NK-92 treated with Interleukin-12 subunit alpha and Interleukin-12 subunit beta, amount 100 ng/mL, for 24 hours (cell line): ENCODE measurements at regions not wholly inside any gene's neighbourhood (a gene's known extent, or its start where the extent isn't known, plus 50 kb on each side); places are given as distances from the start of the nearest gene placed in this dataset.

ENCODE experiments used
- DNase-seq: peaks from one replicate; lab custom pipeline; 2025; lab: John Stamatoyannopoulos, UW

DNA sequence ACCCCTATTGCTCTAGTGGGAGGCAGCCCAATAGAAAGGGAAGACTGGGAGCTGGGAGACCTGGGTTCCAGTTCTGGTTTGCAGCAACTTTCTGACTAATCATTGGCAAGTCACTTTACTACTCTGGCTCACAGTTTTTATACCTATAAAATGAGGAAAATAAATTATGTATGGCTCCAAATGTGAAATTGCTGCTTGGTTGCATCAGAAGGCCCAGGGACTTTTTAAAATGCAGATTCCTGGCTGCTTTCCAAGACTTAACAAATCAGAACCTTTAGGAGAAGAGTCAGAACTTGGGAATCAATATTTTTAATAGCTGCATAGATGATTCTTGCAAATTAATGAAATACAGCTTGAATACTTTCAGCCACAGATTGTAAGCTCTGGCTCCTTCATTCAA lies 943.9 kb downstream of the EPHA4 start:
- DNase-seq, result no peak

DNA sequence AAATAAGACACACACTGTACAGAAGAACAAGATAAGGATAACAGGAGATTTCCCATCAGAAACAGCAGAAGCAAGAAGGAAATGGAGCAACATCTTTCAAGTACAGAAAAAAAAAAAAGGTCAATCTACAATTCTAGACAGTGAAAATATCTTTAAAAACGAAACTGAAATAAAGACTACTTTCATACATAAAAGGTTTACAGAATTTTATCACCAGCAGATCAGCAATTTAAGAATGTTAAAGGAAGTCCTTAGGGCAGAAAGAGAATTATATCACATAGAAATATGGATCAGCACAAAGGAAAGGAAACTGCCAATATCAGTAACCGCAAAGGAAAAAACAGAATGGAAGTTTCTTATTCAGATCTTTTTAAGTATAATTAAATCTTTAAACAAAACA lies 931.0 kb downstream of the EPHA4 start:
- no peak for DNase-seq

DNA sequence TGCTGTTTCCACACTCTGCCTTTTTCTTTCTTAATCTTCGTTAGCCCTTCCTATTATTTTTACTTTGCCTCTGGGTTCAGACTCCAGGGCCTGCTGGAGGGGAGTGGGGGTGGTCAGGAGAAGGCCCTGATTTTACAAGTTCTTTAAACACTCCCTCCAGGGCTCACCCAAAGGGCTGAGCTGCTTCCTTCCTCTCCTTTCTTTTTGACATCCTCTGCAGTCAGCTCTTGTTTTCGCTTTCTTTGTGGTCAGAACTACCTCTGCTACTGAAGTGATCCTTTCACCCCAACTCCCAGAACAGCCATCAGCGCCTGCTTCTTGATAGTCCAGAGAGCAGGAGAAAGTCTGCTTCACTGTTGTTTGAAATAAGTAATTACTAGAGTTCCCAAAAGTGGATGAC lies 925.7 kb downstream of the EPHA4 start:
- DNase-seq, result no peak

DNA sequence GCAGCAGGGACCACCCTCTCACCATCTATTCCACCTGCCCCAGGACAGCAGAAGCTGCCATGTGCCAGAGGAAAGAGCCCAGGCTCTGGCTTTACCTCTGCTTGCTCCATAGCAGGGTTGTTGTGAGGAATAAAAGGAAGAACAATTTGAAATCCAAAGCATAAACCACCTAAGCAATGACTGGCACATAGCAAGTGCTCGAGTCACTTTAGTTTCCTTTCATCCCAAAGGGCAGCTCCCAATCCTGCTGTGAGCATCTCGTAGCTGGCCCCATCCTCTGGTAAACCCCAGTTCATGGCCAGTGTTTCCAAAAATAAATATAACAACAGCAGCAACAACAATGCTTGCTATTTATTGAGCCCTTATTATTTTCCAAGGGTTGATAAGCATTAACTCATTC lies 923.5 kb downstream of the EPHA4 start:
- DNase-seq, result no peak

DNA sequence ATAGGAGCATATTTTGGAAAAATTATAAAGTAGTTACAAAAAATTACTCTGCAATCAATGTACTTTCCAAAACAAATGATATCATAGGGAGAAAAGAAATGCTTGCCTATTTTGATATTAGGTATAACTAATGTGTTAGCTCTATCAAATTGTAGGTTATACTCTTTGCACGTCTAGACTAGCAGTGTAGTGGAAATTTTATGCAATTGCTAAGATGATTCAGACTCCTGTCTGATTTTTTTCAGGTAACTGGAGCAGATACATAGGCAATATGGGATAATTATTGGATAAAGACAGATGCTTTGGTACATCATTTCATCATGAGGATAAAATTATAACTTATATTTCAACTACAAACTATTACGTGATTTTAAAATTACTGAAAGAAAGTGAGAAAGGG lies 918.3 kb downstream of the EPHA4 start:
- no peak for DNase-seq

DNA sequence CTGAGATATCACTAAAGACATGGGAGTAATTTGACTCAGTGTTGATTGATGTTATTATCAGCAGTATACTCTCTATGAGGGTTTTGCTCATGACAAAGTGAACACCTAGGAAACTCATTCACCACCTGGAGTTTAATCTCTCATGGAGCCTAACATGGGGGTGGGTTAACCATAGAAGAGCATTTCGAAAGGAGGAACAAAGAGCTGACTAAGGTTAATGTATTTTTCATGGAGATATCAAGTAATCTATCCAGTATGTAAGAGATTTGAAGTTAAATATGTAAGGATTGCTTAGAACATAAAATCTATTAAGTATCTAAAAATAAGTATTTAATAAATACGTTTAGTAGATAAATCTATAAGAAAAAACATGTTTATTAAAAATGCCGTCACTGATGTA lies 917.8 kb downstream of the EPHA4 start:
- no peak for DNase-seq

DNA sequence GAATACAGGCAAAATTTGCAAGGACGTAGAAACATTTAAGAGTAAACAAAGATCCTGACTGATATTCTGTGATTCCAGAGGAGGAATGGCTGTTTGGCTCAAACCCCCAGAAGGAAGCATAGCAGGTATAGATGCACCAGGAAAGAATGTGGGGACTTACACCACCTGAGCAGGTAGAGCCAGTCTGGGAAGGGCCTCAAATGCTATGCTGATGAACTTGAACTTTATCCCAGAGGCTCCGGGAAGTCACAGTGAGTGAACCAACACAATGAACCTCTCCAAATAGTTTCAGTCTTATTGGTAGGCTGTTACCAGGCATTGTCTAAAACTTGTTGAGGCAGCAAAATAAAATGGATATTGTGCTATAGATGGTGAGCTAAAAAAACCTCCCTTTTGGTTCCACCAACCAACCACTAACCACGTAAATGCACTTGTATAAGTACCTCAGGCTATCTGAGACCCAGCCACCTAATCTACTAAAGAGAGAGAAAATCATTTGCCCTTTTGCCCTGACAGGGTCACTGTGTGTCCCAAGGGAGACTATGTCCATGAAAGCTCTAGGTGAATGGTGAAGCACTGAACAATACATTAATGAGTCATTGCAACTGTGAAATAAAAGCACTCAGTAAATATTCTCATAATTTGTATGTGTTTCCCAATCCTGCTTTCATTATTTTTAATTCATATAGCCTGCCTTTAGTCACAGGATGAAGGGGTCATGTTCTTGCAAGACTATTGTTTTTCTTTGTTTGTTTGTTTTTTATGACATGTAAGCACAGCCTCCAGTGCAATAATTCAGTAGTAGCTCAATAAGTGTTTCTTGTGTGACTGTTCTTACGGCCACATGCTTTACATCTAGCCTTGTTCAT lies 911.6 kb downstream of the EPHA4 start:
- DNase-seq, result no peak

DNA sequence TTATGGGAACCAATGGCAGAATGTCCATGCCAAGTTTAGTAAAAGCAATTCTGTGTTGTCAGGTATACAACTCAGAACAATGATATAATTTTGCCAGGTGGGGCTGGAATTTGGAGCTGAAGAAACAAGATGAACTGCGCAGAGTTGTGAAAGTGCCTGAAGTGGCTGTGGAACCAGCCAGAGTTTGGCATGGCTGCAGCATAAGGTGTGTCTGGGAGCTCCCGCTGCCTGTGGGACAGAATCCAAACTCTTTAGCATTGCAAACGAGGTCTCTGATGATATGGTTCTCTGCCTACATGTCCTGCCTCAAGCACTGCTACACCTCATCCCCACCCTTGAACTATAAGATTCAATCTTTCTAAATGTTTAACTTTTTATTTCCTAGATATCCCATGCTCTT lies 909.7 kb downstream of the EPHA4 start:
- DNase-seq, result no peak

DNA sequence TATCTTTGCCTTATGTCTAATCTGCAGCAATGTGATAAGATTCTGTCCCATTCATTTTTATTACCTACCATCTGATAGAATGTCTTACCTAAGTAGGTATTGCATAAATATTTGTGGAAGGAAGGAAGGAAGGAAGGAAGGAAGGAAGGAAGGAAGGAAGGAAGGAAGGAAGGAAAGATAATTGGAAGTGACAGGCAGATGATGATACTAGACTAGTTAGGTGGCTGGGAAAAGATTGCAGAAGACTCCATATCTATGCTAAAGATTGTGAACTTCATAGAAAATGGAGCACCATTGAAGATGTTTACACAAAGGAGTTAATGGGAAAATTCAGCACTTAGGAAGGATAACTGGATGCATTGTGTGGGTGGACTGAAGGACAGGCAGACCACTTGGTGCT lies 909.0 kb downstream of the EPHA4 start:
- DNase-seq, result no peak

DNA sequence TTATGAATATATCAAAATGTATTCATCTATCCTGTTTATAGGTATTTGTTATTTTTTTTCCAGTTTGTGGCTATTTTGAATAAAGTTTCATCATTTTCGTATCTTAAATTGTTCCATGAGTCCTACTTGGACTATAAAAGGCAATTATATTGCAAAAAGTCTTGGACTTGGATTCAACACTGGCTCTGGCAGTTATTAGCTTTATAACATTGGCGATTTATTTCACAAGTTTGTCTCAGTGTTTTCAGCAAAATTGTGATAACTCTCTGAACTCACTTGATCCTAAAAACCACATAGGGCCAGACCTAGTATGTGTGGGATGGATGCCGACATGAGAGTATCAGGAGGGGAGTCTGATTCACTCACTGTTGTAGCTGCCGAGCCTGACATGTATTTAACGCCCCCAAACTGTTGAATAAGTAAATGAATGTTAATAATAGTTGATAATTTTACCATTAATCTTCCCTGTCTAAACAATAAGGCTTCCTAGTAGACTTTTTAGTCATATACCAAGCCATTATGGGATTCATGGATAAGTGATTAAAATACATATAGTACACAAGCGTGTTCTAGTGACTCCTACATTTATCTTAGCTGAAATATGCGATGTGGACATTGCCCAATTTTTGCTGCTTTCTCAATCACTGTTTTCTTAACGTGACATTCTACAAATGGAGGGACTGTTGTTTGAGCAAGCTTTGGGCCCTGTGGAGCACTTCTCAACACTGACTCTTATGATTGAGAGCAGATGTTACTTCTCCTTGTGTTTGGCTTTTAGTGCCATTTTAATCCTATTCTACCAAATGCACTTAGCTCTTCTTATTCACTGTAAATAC lies 907.6 kb downstream of the EPHA4 start:
- no peak for DNase-seq

DNA sequence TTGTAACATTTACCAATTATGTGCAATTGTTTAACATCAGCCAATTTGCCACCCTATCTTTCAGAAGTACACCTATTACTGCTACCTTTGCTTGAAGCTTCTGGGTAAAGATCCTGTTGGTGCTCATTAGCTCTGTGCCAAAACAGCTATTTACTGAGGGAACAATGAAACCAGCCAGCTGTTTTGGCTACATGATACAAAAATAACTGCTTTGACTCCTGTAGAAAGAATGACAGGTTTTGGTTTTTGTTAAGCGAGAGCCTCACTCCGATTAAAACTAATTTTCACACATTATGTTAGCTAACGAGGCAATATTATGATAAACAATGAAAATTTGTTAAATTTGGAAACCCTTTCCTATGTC lies 907.0 kb downstream of the EPHA4 start:
- no peak for DNase-seq

DNA sequence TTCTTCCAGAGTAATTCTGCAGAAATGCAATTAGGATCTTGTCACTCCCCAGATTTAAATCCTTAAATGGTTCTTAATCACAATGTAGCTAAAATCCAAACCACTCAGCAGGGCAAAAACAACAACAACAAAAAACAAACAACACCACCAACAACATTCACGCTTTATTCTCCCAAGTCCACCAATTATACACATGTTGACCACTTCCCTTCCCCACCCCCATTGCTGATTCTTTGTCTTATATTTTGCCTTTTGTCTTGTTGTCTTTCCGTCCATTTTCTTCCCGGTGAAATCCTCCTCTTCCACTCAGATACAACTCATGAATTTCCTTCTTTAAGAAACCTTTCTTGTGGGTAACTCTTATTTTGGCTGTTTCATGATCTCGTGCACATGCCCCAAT lies 902.8 kb downstream of the EPHA4 start:
- DNase-seq, result no peak

DNA sequence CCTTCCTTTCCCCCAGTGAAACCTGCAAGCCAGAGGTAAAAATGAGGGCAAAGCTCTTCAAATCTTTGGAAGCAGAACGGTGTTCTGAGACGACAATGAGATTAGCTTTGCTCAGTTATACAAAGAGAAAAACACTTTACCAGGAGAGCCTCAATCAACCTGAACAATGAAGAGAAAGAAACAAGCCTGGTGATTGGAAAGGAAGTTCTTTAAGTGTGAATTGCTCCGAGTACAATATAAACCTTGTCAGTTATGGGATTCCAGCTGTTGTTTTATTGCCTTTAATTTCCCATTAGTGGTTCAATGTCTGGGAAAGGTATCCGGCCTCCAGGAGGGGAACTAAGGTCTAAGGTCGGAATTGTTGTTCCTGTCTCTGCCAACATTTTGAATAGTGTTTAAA lies 901.6 kb downstream of the EPHA4 start:
- no peak for DNase-seq

DNA sequence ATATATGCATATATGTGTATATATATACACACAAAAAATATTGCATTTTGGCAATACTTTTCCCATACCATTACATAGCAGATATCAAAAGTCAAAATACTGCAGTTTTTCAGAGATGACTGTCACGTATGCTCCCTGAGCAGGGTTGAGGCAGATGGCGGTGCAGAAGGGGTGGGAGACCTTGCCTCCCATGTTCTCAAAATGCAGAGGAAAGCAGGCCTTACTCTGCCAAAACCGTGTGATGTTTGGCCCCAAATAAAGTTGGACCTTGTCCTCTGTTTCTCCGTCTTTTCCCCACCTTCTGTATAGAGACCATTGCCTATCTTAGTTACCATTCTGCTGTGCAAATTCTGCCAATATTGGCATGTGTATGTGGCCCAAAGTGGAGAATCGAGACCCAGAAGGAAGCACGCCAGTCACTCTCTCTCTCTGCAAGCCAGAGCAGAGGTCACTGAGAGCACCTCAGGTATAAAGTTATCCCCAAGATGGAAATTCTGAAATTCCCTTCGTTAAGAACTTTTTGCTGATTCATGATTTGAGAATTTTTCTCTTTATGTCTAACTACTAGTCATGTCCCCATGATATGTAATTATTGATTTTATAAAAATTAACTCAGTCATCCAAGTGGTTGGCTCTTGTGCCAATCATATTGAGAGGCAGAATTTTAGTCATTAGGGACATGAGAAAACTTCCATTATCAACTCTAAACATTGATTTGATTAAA lies 898.8 kb downstream of the EPHA4 start:
- DNase-seq, result no peak

DNA sequence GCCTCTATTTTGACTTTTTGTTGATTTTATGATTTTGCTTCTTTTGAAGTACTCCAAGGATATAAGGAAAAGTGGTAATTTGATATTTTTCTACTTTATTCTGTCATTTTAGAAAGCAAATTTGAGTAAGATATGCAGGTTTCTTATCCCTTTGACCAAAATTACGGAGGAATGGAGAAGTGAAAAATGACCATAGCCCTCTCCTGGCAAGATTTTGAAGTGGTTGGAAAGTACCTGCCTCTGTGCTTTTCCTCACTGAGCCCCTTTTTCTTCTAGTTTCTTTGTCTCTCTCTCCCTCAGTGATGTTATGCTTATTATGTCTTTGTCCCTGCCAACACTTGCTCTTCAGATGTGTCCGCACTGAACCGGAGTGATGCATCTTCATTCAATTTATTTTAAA lies 898.1 kb downstream of the EPHA4 start:
- no peak for DNase-seq

DNA sequence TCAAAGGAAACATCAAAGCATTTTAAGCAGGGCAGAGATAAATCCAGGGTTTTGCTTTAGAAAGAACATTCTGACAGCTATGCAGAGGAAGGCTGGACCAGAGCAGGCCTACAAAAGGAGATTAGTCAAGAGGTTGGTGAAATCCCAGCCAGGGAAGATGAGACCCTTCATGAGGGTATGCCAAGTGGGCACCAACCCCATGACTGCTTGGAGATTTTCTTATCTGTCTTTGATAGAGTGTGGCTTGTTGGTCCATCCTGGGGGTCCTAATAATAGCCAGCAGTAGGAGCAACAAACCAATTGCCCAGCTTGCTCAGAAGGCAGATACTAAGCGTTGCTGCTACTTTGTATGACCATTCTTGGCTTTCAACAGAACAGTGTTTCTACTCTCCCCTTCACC lies 895.4 kb downstream of the EPHA4 start:
- DNase-seq, result no peak

DNA sequence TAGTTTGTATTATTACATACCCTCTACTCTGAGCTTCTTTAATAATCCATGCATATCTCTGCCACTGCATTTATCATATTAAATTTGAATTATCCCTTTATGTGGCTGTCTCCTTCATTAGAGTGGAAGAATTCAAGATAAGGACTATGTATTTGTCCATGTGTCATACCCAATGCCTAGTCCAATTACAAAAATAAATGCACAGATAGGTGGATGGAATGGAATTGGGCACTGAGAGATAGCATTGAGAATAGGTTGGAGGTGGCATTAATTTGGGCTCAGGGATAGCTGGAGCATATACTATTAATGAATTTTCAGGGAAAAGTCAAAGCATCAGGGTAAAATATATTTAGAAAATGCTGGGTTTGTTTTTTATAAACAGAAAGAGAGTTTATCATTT lies 893.2 kb downstream of the EPHA4 start:
- no peak for DNase-seq

DNA sequence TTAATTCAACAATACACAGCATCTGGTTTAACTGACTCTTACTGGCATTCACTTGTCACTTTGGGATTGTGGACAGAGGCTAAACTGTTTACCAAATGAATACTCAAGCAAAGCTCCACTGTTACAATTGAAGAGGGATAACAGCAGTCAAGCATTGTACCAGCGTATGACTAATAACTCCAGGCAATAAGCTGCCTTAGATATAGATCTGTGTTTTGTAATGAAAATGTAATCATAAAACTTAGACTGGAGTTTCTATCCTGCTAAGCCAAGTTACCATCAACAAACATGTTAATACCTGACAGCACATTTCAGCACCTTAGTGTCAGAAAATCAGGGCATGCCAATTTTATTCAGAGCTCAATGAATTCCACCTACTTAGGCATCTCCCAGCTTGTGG lies 889.5 kb downstream of the EPHA4 start:
- no peak for DNase-seq

DNA sequence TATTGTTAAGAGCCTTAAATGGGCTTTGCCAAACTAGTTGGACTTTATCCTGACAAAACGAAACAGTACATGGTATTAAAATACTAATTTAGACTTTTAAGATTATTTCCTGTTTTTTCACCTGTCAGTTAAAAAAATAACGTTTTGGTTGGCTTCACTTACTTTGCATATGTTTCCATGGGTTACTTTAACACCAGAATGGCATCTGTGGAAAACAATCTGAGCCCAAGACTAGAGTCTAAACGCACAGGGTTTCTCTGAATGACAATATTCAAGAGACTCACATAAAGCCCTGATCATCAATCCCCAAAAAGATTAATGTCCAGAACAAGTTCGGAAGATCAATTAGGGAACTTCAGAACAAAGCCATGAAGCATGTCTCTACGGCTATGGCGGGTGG lies 888.0 kb downstream of the EPHA4 start:
- DNase-seq, result no peak

DNA sequence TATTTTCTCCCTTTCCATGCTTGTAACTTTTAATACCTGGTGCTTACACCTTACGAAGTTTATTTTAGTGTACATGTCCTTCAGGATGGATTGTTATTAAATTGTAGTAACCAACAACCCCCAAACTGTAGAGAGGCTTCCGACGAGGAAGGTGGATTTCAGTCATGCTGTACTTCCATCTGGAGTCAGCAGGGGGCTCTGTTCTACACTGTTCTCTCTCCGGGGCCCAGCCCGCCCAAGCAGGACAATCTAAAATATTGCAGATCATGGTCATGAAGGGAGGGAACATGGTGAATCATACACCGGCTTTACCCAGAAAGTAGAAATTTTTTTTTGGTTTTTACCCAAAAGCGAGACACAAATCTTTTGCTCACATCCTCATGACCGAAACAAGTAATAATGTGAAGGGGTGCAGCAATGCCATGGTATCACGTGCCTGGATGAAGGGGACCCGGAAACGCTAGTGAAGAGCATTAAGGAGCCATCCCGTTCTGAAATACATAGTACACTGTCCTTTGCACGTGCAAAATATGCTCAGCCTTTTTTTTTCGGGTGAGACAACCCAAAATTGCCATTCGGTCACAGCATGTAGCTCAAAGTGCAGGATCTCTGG lies 884.8 kb downstream of the EPHA4 start:
- DNase-seq, result no peak

DNA sequence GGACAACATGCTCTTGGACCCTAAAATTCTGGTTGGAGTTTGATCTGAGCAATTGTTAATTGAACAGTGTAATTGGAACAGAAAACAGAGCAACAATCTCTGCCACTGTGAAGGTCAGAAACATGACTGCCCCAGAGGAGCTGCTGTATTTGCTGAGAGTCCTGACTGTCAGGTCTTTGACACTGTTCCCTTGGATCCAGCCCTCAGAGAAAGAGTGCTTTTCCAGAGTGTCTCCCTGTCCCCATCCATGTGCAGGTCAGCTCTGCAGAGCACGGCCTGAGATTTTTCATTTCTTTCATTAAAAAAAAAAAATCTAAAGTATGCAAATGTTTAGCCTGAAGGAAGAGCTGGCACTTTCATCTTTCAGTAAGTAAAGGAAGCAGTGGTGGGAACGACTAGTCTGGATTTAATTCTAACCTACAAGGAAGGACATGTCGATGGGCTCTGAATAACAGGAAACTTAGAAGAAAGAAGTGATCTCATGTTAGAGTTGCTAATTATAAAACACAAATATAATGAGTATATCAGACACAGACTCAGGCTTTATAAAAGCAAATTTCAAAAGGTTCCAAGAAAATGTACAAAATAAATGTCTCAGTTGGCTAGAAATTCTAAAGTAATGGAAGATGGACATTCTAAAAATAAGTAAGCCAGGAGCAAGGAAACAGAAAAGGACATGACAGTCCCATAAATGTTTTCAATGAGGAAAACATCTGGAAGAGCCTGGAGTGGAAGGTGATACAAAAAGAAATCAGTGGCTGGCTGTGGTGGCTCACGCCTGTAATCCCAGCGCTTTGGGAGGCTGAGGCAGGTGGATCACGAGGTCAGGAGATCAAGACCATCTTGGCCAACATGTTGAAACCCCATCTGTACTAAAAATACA lies 876.5 kb downstream of the EPHA4 start:
- DNase-seq, result no peak
